H9 (cell line): ENCODE measurements at regions not wholly inside any gene's neighbourhood (a gene's known extent, or its start where the extent isn't known, plus 50 kb on each side); places are given as distances from the start of the nearest gene placed in this dataset.

Experiments used
- DNase-seq: peaks from one replicate; pipeline ENCODE4 v3.0.0-alpha.2; 2017
- H2AFZ ChIP-seq: one replicate; pipeline ENCODE4 v1.6.1; 2013; ENCODE audit warnings: mild to moderate bottlenecking, low read length, control low read depth, moderate library complexity
- H2AK5ac ChIP-seq: 2 replicates; pipeline ENCODE4 v1.6.1; 2013; ENCODE audit warnings: low read length, control low read depth, mixed read lengths; ENCODE audit not compliant: insufficient read length
- H2BK120ac ChIP-seq: one replicate; pipeline ENCODE4 v1.6.1; 2013; ENCODE audit warnings: low read depth, mild to moderate bottlenecking, low read length, control low read depth, inconsistent platforms; ENCODE audit not compliant: poor library complexity, severe bottlenecking
- H2BK12ac ChIP-seq: 2 replicates; pipeline ENCODE4 v1.6.1; 2013; ENCODE audit warnings: low read length, control low read depth, mixed read lengths, low read depth; ENCODE audit not compliant: insufficient read length
- H2BK15ac ChIP-seq: 2 replicates; pipeline ENCODE4 v1.6.1; 2013; ENCODE audit warnings: low read depth, low read length, control low read depth
- H2BK20ac ChIP-seq: one replicate; pipeline ENCODE4 v1.6.1; 2013; ENCODE audit warnings: low read depth, mild to moderate bottlenecking, low read length, control low read depth, inconsistent platforms; ENCODE audit not compliant: poor library complexity, severe bottlenecking
- H2BK5ac ChIP-seq: 2 replicates; pipeline ENCODE4 v1.6.1; 2013; ENCODE audit warnings: low read length, control low read depth, mixed read lengths; ENCODE audit not compliant: insufficient read length
- H3K14ac ChIP-seq: 2 replicates; pipeline ENCODE4 v1.6.1; 2013; ENCODE audit warnings: low read length, control low read depth; ENCODE audit not compliant: insufficient read depth
- H3K18ac ChIP-seq: 2 replicates; pipeline ENCODE4 v1.6.1; 2013; ENCODE audit warnings: low read depth, mild to moderate bottlenecking, mixed read lengths, low read length, control low read depth; ENCODE audit not compliant: insufficient read length
- H3K23ac ChIP-seq: 2 replicates; pipeline ENCODE4 v1.6.1; 2013; ENCODE audit warnings: low read length, control low read depth, mixed read lengths, low read depth; ENCODE audit not compliant: insufficient read length
- H3K23me2 ChIP-seq: 2 replicates; pipeline ENCODE4 v1.6.1; 2013; ENCODE audit warnings: low read depth, mild to moderate bottlenecking, mixed read lengths, low read length, control low read depth; ENCODE audit not compliant: insufficient read length, poor library complexity, severe bottlenecking
- H3K27ac ChIP-seq: 2 replicates; pipeline ENCODE4 v1.5.1; 2013; ENCODE audit warnings: low read length, control low read depth, mixed read lengths, low read depth; ENCODE audit not compliant: insufficient read length
- H3K27me3 ChIP-seq: 2 replicates; pipeline ENCODE4 v1.6.1; 2013; ENCODE audit warnings: low read length, control low read depth, inconsistent platforms; ENCODE audit not compliant: insufficient read depth
- H3K4ac ChIP-seq: 2 replicates; pipeline ENCODE4 v1.6.1; 2013; ENCODE audit warnings: low read depth, mild to moderate bottlenecking, control low read depth, inconsistent platforms, low read length, moderate library complexity
- H3K4me1 ChIP-seq: 2 replicates; pipeline ENCODE4 v1.6.1; 2013; ENCODE audit warnings: low read length, control low read depth, inconsistent platforms; ENCODE audit not compliant: insufficient read depth
- H3K4me2 ChIP-seq: 2 replicates; pipeline ENCODE4 v1.6.1; 2013; ENCODE audit warnings: low read length, control low read depth, mixed read lengths; ENCODE audit not compliant: insufficient read length, insufficient read depth
- H3K56ac ChIP-seq: 2 replicates; pipeline ENCODE4 v1.6.1; 2013; ENCODE audit warnings: low read depth, mild to moderate bottlenecking, mixed read lengths, low read length, control low read depth; ENCODE audit not compliant: insufficient read length
- H3K79me1 ChIP-seq: 2 replicates; pipeline ENCODE4 v1.6.1; 2013; ENCODE audit warnings: low read depth, mild to moderate bottlenecking, moderate library complexity, low read length, control low read depth, inconsistent platforms; ENCODE audit not compliant: insufficient read depth, poor library complexity, severe bottlenecking
- H3K79me2 ChIP-seq: 2 replicates; pipeline ENCODE4 v1.6.1; 2013; ENCODE audit warnings: low read length, control low read depth, inconsistent platforms; ENCODE audit not compliant: insufficient read depth
- H3K9ac ChIP-seq: 2 replicates; pipeline ENCODE4 v1.6.1; 2013; ENCODE audit warnings: low read length, control low read depth, mixed read lengths; ENCODE audit not compliant: insufficient read length; ENCODE audit errors: extremely low read depth
- H3K9me3 ChIP-seq: one replicate; pipeline ENCODE4 v1.6.1; 2013; ENCODE audit warnings: low read depth, low read length, inconsistent platforms; ENCODE audit not compliant: control insufficient read depth
- H3T11ph ChIP-seq: one replicate; pipeline ENCODE4 v1.6.1; 2013; ENCODE audit warnings: mild to moderate bottlenecking, low read length, control low read depth, inconsistent platforms
- H4K20me1 ChIP-seq: one replicate; pipeline ENCODE4 v1.6.1; 2013; ENCODE audit not compliant: control insufficient read depth, insufficient read length, insufficient read depth
- H4K5ac ChIP-seq: 2 replicates; pipeline ENCODE4 v1.6.1; 2013; ENCODE audit warnings: low read depth, mild to moderate bottlenecking, mixed read lengths, low read length, control low read depth; ENCODE audit not compliant: insufficient read length
- H4K8ac ChIP-seq: replicated peaks from 2 replicates; pipeline ENCODE4 v1.6.1; 2013; ENCODE audit warnings: low read length, control low read depth, mixed read lengths, low read depth; ENCODE audit not compliant: insufficient read length
- H4K91ac ChIP-seq: 2 replicates; pipeline ENCODE4 v1.6.1; 2013; ENCODE audit warnings: low read depth, mild to moderate bottlenecking, moderate library complexity, mixed read lengths, low read length, control low read depth; ENCODE audit not compliant: insufficient read length
- H3K27ac Mint-ChIP-seq, 3 experiments: 2 replicates in 2 of 3; 3 replicates in 1 of 3; pipeline ENCODE4 v1.8.0; 2020 to 2021; ENCODE audit warnings: mixed read lengths in 3 of 3, mild to moderate bottlenecking in 1 of 3, moderate library complexity in 1 of 3
- H3K27me3 Mint-ChIP-seq: 2 replicates; pipeline ENCODE4 v1.8.0; 2021; ENCODE audit warnings: low read depth, mild to moderate bottlenecking, moderate library complexity, mixed read lengths
- H3K36me3 Mint-ChIP-seq, 3 experiments: 2 replicates in 2 of 3; 3 replicates in 1 of 3; pipeline ENCODE4 v1.8.0; 2020 to 2021; ENCODE audit warnings: low read depth in 3 of 3, mixed read lengths in 3 of 3; ENCODE audit not compliant: insufficient read depth in 1 of 3
- H3K4me1 Mint-ChIP-seq, 2 experiments: 2 replicates each; pipeline ENCODE4 v1.8.0; 2020; ENCODE audit warnings: mixed read lengths in 2 of 2
- H3K4me3 Mint-ChIP-seq, 2 experiments: 2 replicates in 1 of 2; 3 replicates in 1 of 2; pipeline ENCODE4 v1.8.0; 2020 to 2021; ENCODE audit warnings: mild to moderate bottlenecking in 2 of 2, mixed read lengths in 2 of 2, moderate library complexity in 1 of 2
- H3K9me3 Mint-ChIP-seq, 2 experiments: 2 replicates in 1 of 2; 3 replicates in 1 of 2; pipeline ENCODE4 v1.8.0; 2020; ENCODE audit warnings: mild to moderate bottlenecking in 2 of 2, mixed read lengths in 2 of 2, moderate library complexity in 1 of 2
- WGBS: extraction: QIAGEN DNeasy Blood & Tissue Kit; methylation state at CpG from one replicate; pipeline ENCODE4 v1.1.7; 2013; ENCODE audit warnings: missing lambda C conversion rate, low lambda C conversion rate, mixed read lengths; ENCODE audit not compliant: insufficient read length; ENCODE audit errors: extremely low coverage; 5-methylcytosine and 5-hydroxymethylcytosine counted together
- TF ChIP-seq, protein P1 (sequence below): fragments of 200-600 bp; sonication (generic); conservative IDR thresholded peaks from 3 replicates; pipeline ENCODE4 v1.8.0; 2021; ENCODE audit warnings: antibody characterized with exemption, mild to moderate bottlenecking

DNA sequence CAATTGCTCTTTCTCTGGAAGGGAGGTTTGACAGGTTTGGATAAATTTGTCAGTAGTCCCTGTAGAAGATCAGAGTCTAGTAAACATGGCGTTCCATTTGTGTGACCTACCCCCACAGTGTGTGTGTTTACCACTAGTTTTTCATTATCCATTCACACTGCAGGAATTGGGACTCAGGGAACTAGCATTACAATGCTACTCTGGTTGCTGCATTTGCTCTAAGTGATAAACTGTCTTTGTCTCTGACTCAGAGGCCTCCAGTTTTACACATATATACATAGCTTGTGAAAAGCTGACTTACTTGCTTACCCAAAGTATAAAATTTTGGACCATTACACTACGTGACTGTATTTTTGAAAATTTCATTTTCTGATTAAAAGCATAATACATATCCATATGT, 1604.0 kb downstream of the REEP3 start:
- Mint-ChIP-seq H3K4me1 (no peaks in the 10 kb centered on the region), H3K4me3 (no peak overlapping the region), H3K9me3 (no peaks in the 10 kb centered on the region; a peak in 1 of 5 replicates), H3K36me3 (no peaks in the 10 kb centered on the region), H3K27me3 (no peaks in the 10 kb centered on the region), H3K27ac (no peak overlapping the region)
- Histone ChIP-seq H2BK15ac (no peak overlapping the region), H3K56ac (no peak overlapping the region), H3K9ac (no peak overlapping the region), H2BK12ac (no peak overlapping the region), H2AFZ (no peak overlapping the region), H3K79me2 (no peaks in the 10 kb centered on the region), H2BK20ac (no peak overlapping the region), H4K20me1 (no peaks in the 10 kb centered on the region), H3K23ac (no peak overlapping the region), H3K27ac (no peak overlapping the region), H3K27me3 (no peaks in the 10 kb centered on the region), H3K4me1 (no peaks in the 10 kb centered on the region), H2BK5ac (no peak overlapping the region), H3K18ac (no peak overlapping the region), H4K8ac (no peak overlapping the region), H3K79me1 (no peaks in the 10 kb centered on the region), H3K4ac (no peak overlapping the region), H3T11ph (no peak overlapping the region), H3K4me2 (no peak overlapping the region), H3K9me3 (no peaks in the 10 kb centered on the region), H3K23me2 (no peaks in the 10 kb centered on the region), H2BK120ac (no peak overlapping the region), H4K5ac (no peak overlapping the region), H2AK5ac (no peak overlapping the region), H3K14ac (no peak overlapping the region), H4K91ac (no peak overlapping the region)
- no CpG with 5 or more reads among the region's 2 CpGs for WGBS
- DNase-seq, result no peak
- TF ChIP-seq, protein P1, sequence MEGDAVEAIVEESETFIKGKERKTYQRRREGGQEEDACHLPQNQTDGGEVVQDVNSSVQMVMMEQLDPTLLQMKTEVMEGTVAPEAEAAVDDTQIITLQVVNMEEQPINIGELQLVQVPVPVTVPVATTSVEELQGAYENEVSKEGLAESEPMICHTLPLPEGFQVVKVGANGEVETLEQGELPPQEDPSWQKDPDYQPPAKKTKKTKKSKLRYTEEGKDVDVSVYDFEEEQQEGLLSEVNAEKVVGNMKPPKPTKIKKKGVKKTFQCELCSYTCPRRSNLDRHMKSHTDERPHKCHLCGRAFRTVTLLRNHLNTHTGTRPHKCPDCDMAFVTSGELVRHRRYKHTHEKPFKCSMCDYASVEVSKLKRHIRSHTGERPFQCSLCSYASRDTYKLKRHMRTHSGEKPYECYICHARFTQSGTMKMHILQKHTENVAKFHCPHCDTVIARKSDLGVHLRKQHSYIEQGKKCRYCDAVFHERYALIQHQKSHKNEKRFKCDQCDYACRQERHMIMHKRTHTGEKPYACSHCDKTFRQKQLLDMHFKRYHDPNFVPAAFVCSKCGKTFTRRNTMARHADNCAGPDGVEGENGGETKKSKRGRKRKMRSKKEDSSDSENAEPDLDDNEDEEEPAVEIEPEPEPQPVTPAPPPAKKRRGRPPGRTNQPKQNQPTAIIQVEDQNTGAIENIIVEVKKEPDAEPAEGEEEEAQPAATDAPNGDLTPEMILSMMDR, result no peak
